ENCODE measurements at regions not wholly inside any gene's neighbourhood (a gene's known extent, or its start where the extent isn't known, plus 50 kb on each side); places are given as distances from the start of the nearest gene placed in this dataset.

- no peak overlapping the region for H3K27ac ChIP-seq (ENCODE audit: low read depth, low read length)
- TF ChIP-seq EZH2phosphoT487 (conservative IDR thresholded peaks at IDR 0.05; ENCODE audit: low read length) (no peak), CTCF (IDR thresholded peaks at IDR 0.05; ENCODE audit: insufficient read depth, low read length, poor library complexity, severe bottlenecking) (no peak)
Observed at GRCh38 chr12:4099276-4099675, 174.3 kb upstream of the CCND2 start.

GRCh38 chr12:4091016-4091743 lies 182.4 kb upstream of the CCND2 start:
- Histone ChIP-seq H3K27me3 (ENCODE audit: low read length) (no peaks in the 10 kb centered on the region), H4K20me1 (ENCODE audit: low read depth, low read length) (no peaks in the 10 kb centered on the region), H3K9me2 (replicated peaks; ENCODE audit: insufficient read depth, low read length) (no peaks in the 10 kb centered on the region), H3K9me3 (ENCODE audit: insufficient read depth, low read length) (no peaks in the 10 kb centered on the region), H3K79me2 (ENCODE audit: insufficient read depth, low read length) (no peaks in the 10 kb centered on the region), H2AFZ (ENCODE audit: low read depth, low read length, severe bottlenecking) (no peak overlapping the region), H3K4me2 (ENCODE audit: low read depth, low read length, poor library complexity, severe bottlenecking) (no peak overlapping the region), H3K9ac (ENCODE audit: low read length) (no peak overlapping the region), H3K36me3 (ENCODE audit: low read length) (no peaks in the 10 kb centered on the region), H3K4me3 (ENCODE audit: insufficient read depth, low read length, poor library complexity, severe bottlenecking) (no peak overlapping the region), H3F3A (ENCODE audit: insufficient read depth) (no peaks in the 10 kb centered on the region), H3K27ac (ENCODE audit: low read depth, low read length) (no peak overlapping the region)
- TF ChIP-seq CTCF (IDR thresholded peaks at IDR 0.05; ENCODE audit: insufficient read depth, low read length, poor library complexity, severe bottlenecking): no peak
- TF ChIP-seq EZH2phosphoT487 (conservative IDR thresholded peaks at IDR 0.05; ENCODE audit: low read length): no peak

More at GRCh38 chr12:4099276-4099675, 174.3 kb upstream of the CCND2 start:
- Histone ChIP-seq H3K36me3 (ENCODE audit: low read length) (no peaks in the 10 kb centered on the region), H3K4me3 (ENCODE audit: insufficient read depth, low read length, poor library complexity, severe bottlenecking) (no peak overlapping the region), H3K9me3 (ENCODE audit: insufficient read depth, low read length) (no peaks in the 10 kb centered on the region), H3K4me2 (ENCODE audit: low read depth, low read length, poor library complexity, severe bottlenecking) (no peak overlapping the region), H3K9ac (ENCODE audit: low read length) (no peak overlapping the region), H3K27me3 (ENCODE audit: low read length) (no peaks in the 10 kb centered on the region), H3F3A (ENCODE audit: insufficient read depth) (no peaks in the 10 kb centered on the region), H2AFZ (ENCODE audit: low read depth, low read length, severe bottlenecking) (no peak overlapping the region), H3K79me2 (ENCODE audit: insufficient read depth, low read length) (no peaks in the 10 kb centered on the region), H3K9me2 (replicated peaks; ENCODE audit: insufficient read depth, low read length) (no peaks in the 10 kb centered on the region), H4K20me1 (ENCODE audit: low read depth, low read length) (no peaks in the 10 kb centered on the region)

- TF ChIP-seq EZH2phosphoT487 (conservative IDR thresholded peaks at IDR 0.05; ENCODE audit: low read length) (no peak), CTCF (IDR thresholded peaks at IDR 0.05; ENCODE audit: insufficient read depth, low read length, poor library complexity, severe bottlenecking) (no peak)
- H3K79me2 ChIP-seq (ENCODE audit: insufficient read depth, low read length): no peaks in the 10 kb centered on the region
- H3K27ac ChIP-seq (ENCODE audit: low read depth, low read length): no peak overlapping the region
- H3K9me3 ChIP-seq (ENCODE audit: insufficient read depth, low read length): no peaks in the 10 kb centered on the region
- no peaks in the 10 kb centered on the region for H3K9me2 ChIP-seq (replicated peaks; ENCODE audit: insufficient read depth, low read length)
- H2AFZ ChIP-seq (ENCODE audit: low read depth, low read length, severe bottlenecking): no peak overlapping the region
- H3K27me3 ChIP-seq (ENCODE audit: low read length): no peaks in the 10 kb centered on the region
- no peak overlapping the region for H3K4me3 ChIP-seq (ENCODE audit: insufficient read depth, low read length, poor library complexity, severe bottlenecking)
- no peaks in the 10 kb centered on the region for H4K20me1 ChIP-seq (ENCODE audit: low read depth, low read length)
- no peak overlapping the region for H3K9ac ChIP-seq (ENCODE audit: low read length)
- no peaks in the 10 kb centered on the region for H3F3A ChIP-seq (ENCODE audit: insufficient read depth)
- no peaks in the 10 kb centered on the region for H3K36me3 ChIP-seq (ENCODE audit: low read length)
- no peak overlapping the region for H3K4me2 ChIP-seq (ENCODE audit: low read depth, low read length, poor library complexity, severe bottlenecking)
Observed at GRCh38 chr12:4089956-4090355, 183.6 kb upstream of the CCND2 start.

All from SU-DHL-6 (cell line).